Hematopoietic multipotent progenitor cell treated with erythropoietin and hydrocortisone succinate and interleukin-3 and kit ligand, for 8 days (in vitro differentiated cells): ENCODE measurements at regions not wholly inside any gene's neighbourhood (a gene's known extent, or its start where the extent isn't known, plus 50 kb on each side); places are given as distances from the start of the nearest gene placed in this dataset.

Source experiments
- DNase-seq: peaks from one replicate; pipeline ENCODE4 v3.0.0-alpha.2; 2015

DNA sequence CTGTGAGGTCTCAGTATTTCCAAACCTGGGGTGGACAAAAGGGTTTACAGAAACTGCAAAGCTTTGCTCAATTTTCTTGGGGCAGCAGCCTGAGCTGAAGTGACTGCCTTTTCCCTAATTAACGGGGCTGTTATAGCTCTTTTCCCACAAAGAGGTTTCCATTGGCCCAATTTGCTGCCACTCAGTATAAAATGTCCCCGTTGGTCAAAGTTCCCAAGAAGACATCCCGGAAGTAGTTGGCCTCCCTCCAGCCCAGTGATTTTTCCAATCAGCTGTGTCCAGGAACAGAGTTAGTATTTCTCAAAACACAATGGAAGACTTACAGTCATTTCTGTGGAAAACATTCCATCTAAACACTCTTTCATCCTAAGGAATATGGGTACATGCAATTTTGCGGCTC, 643.6 kb downstream of the ACTL7B start:
- DNase-seq = no peak

DNA sequence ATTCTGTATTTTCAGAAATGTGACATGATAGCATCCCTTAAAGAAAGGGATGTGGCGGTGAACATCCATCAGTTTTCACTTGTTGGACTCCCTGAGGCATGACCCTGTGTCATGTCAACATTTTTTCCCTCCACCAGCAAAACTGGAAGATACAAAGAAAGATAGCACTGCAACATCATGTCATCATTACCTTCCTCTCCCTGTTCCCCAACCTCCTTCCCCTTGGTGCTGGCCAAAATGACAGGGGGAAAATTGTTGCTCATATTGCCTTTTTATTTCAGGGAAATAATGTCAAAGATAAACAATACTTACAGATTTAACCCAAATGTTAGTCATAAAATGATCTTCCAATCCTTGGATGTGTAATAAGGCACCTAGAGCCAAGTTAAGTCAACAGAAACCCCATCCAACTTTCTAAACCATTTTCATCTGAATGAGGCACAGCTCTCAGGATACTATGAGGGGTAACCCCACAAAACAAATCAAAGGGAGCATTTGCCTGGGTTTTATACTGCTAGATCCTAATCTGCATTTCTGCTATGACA, 644.3 kb downstream of the ACTL7B start:
- no peak for DNase-seq

DNA sequence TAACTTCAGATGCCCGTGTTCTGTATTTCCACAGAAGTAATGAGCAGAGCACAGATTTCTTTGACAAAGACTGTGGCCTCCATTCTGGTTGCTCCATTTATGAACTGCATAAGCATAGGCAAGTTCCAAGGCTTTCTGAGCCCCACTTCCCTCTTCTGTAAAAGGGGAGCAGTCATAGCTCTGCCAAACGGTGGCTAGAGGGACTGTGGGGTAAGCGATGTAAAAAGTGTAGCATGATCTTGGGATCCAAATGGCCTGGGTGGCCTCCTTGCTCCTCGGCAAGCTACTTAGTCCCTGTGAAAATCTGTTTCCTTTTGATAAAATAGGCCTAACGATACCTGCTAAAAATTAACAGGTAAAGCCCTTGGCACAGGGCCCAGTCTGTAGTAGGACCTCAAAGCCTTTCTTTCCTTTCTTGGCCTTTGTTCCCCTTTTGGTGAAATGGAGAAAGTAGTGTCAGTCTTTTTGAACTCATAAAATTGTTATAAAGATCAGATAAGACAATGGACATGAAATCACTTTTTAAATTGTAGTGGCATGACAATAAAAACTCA, 646.6 kb downstream of the ACTL7B start:
- DNase-seq = no peak

DNA sequence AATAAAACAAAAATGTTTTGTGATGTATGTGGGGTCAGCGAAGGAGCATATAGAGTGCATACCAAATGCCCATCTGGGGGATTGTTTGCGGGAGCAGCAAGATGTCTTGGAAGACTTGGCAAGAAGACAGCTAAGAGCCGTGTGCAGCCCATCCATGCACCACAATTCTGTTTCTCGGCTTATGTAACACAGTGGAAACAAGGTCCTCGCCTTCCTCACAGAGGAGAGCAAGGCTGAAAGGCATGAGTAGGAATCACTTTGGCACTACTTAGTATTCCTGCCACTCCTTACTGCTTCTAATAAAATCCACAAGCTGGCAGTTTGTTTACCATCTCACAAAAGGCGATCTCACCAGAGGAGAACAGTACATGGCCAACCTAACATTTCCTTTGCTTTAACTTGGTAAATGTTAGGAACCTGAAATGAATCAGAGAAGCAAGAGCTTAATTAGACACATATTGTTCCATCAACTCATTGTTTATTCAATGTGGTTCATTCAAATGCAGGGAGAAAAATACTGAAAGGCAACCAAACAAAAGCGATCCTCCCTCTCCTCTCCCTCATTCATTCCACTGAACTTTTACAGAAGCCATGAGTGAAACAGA, 648.1 kb downstream of the ACTL7B start:
- no peak for DNase-seq

DNA sequence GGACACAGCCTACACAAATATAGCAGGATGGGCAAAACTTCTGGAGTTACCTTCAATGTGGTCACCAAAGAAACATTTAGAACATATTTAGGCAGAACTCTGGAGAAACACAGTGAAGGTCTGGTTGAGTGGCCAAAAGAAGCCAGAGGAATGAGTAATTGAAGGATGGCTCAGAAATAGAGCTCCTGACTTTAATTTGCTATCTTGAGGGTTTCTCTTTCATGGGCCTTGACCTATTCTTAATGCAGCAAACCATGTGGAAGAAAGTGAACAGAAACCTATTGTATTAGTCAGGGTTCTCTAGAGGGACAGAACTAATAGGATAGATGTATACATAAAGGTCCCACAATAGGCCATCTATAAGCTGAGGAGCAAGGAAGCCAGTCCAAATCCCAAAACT, 650.5 kb downstream of the ACTL7B start:
- no peak for DNase-seq

DNA sequence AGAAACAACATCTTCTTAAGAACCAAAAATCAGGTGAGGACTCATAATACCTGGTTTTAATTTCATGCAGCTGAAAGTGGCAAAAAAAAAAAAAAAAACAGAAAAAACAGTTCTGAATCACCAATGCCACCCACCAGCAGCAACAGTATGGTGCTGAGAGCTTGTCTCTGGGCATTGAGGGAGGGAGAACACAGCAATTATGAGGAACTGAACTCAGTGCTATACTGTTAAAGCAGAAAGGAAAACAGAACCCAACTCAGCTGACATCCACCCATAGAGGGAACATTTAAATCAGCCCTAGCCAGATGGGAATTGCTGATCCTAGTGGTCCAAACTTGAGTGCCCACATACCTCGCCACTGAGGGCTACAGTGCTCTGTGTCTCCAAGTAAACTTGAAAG, 657.9 kb downstream of the ACTL7B start:
- DNase-seq = no peak

DNA sequence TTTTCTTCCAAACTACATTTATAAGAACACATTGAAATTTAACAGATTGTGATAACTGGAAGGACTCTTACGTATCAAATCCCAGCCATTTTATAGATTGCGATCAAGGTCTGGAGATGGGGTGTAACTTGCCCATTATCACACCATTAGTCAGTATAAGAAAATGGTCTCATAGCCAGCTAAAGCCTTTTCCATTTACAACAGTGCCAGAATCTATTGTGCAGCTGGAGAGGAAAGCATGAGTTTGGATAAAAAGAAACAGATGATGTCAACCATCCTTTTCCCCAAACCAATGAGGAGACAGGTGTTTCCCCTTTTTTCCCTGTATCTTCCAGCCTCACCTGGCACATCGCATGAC, 658.8 kb downstream of the ACTL7B start:
- DNase-seq = no peak

DNA sequence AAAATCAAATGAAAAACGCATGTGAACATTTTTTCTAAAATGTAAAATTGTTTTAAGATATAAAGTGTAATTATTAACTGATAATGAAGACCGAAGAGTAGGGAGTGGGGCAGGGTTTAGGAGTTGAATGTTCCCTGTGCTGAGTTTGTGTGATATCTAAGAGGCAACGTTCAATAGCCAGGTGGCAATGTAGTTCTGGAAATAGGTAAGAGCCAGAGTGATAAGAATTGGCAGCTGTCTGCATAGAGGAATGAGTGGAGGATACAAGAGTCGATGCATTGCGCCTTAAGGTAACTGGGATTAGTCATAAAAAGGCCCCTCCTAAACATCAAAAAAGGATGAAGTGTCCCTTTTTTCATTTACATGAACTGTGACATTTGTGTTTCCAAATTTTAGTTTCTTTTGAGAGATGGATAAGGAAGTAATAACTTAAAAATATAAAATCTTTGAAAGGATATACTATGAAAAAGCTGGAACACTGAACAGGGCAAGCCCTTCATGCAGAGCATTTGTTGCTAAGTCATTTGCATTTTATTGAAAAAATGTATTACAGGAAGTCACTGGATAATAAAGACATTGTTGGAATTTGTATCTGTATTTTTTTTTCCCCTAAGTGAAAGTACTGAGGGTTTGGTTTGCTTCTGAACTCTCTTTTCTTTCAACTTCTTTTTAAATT, 659.3 kb downstream of the ACTL7B start:
- no peak for DNase-seq

DNA sequence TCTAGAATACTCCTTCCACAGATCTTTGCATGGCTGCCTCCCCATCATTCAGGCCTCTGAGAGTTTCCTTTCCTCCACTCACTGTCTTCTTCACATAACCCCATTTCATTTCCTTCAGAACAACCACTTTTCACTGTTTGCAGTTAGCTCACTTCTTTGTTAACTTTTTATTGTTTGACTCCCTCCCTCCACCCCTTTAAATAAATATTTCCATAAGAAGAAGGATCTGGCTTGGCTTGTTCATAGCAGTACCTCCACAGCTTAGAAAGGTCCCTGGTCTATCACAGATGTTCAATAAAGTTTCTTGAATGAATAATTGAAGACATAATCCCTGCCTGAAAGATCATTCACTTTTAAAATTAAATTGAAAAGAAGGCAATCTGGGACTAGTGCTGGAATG, 661.6 kb downstream of the ACTL7B start:
- DNase-seq = no peak

DNA sequence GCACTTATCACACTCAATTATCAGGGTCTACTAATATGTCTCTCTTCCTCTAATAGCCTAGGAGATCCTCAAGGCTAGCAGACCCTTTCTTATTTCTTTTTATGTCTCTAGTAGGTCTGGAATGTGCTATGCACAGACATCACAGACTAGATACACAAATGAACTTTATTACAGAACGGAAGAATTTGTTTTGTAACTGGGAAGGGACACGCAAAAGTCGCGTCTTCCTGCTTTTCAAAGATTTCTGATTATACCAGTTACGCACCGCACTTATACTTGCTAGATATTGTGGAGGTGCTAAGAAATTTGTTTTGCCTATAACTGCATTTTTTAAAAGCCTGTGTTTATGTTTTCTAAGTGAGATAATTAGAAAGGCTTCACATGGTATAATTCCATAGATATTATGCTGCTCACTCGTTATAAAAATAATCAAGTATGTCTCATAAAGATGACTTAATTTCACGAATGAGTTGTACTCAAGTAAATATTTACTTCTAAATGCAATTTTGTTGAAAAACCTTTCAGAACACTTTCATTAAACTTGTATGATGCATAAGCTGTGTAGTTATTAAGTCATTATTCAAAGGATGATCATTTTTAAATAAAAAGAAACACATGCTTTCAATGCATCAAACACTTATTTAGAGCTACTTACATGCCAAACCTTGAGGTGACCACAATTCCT, 662.6 kb downstream of the ACTL7B start:
- no peak for DNase-seq

DNA sequence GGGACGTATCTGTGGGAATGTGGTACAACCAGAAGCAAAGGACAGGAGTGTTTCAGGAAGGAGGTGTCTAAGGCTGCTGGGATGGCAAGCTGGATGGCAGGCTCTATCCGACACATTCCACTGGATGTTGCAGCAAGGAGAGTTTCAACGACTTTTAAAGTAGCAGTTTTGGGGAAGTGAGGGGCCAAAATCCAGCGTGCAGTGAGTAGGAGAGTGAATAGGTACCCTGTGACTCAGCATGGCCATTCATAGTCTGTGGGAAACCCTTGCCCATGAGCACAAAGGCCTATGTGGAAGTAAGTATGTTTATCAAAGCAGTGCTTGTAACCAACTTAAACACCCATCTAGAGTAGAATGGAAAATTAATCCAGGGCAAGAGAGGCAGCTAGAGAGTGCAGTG, 664.7 kb downstream of the ACTL7B start:
- DNase-seq = no peak

DNA sequence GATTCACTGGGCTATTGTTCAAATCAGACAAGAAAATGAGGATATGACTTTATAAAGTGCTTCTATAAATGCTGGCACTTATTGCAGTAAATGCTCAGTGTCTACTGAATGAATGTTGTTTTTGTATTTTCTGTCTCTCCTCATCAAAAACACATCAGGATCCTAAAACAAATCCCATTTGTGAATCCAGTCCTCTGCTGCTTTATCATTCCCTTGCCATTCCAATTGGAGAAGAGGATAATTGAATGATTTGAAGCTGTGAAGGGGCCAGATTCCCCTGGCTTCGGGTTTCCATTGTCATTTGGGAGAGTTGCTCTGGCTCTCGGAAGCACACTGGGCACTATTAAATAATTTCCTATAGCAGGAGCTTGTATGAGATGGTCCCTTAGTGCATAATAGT, 666.8 kb downstream of the ACTL7B start:
- no peak for DNase-seq

DNA sequence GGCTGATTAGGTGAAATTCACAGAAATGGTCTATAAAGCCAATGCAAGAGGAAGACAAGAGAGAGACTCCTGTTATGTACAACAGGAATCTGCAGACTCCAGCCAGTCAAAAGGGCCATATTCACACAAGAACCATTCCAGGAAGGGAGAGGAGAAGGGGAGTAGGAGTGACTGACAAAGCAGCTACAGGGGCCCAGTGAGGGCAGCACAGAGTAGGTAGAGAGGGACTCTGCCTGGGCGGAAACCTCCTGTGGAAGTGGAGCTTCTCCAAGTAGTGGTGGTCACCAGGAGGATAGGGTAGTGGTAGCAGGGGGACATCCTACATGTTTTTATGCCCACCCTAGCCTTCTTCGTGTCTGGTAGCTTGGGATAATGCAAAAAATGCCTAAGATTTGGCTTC, 667.3 kb downstream of the ACTL7B start:
- no peak for DNase-seq

DNA sequence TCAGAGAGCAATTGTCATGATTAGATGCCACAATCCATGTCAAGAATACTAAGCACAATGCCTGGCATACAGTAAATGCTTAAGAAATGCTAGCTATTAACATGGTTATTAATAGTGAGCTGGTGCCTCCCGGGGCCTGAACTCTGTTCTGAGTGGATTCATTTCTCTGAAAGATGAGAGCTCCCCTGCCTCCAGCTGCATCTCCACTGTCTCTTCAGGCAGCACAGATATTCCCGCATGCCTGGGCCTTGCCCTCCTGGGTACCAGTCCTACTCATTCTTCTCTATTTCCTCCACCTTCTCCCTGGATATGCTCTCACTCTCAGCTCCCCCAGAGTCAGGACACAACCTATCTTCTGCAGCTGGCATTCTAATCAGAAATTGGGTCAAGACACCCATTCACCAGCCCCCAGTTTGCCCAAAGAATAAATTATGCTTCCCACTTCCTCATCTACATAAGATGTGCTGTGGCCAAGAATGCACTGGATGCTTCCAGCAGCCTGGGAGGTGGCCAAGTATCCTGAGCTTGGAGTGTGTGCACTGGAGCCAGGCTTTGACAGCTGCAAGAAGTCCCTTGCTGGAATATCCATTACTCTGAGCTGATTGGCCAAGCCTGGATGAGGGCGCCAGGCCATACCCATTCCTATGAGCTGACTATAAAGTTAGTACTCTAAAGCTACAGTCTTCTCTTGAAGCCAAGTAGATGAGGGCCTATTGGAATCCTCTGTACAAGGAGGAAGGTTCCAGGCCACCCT, 669.0 kb downstream of the ACTL7B start:
- DNase-seq = no peak

DNA sequence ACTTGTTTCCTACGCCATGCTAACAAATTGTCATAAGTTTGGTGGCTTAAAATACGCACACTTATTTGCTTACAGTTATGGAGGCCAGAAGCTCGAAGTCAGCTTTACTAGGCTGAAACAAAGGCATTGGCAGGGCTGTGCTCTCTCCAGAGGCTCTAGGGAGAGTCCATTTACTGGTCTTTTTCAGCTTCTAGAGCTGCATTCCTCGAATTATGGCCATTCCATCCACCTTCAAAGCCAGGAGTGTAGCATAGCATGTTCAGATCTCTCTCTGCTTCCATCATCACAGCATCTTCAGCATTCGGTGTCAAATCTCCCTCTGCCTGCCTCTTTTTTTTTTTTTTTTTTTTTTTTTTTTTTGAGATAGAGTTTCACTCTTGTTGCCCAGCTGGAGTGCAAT, 670.2 kb downstream of the ACTL7B start:
- DNase-seq = no peak

DNA sequence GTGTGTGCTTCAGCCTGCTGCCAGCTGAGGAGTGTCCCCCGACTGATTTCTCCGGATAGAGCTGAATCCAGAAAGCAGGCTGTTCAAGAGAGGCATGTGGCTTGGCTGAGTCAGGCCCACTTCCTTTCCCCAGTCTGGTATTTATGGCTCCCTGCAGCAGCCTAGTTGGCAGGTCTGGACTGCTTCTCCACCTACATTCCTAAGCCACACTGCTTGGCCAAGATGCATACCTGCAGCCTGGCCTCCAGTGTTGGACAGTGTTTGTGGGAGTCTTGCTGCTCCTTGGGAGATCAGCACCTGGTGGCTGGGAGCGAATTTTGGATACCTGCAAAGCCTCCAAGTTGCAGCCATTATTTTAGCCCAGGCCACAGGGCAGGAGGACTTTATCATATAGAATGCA, 670.8 kb downstream of the ACTL7B start:
- DNase-seq = no peak

DNA sequence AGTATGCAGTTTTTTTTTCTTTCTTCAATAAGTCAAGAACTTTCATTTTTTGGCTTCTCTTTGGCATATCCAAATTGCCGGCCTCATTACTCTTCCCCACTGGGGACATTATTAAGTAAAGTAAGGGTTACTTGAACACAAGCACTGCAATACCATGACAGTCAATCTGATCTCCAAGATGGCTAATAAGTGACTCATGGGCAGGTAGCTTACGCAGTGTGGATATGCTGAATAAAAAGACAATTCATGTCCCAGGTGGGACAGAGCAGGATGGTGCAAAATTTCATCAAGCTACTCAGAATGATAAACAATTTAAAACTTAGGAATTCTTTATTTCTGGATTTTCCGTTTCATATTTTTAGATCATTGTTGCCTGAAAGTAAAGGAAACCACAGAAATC, 671.8 kb downstream of the ACTL7B start:
- DNase-seq = no peak

DNA sequence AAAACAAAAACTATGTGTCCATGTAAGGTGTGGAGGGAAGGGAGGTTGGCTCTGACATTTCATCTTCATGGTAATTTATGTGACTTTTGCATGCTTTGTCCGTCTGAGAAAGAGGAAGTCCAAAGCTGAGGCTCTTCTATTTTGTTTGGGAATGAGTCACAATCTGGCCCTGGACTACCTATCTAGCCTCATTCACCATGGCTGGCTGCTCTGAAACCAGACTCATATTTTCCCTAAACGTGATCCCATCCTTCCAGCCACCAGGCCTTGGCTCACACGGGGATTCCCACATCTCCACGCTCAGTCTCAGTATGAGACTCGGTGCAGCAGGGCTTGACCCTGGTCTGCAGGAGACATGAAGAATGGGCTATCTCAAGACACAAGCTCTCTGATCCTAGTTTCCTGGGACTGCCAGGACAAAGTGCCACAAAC, 672.8 kb downstream of the ACTL7B start:
- DNase-seq = no peak

DNA sequence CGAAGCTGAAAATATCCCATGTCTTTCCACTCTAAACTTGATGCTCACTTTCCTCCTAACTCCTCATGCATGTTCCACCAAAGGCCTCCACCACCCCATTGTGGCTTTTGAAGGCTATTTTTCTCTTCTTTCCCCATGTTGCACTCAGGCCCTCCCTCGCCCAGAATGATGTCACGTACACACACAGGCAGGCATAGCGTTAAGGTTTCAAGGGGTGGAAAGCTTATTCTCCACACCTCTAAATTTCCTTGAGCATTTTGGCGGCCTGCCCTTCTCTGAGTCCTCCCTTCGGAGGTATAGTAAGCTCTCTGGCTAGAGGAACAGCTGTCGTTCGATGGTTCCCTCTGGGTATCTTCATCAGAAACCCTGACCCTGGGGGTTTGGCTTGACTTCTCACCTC, 673.5 kb downstream of the ACTL7B start:
- no peak for DNase-seq

DNA sequence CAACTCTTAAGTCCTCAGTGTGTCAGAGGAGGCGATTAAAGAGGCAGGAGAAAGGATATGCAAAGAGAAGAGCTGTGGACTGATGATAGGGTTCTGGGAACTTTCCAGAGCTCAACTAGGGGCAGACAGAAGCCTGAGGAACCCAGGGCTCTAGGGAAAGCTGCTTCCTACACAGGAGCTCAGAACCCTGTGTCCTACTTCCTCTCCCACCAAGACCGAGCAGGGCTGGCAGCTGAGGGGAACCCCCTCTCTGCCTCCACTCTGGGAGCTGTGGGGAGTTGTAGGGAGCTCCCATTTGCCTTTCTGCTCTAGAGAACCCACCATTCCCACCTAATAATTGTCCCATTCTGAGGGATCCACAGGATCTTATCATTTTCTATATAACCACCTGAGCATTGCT, 674.3 kb downstream of the ACTL7B start:
- no peak for DNase-seq

DNA sequence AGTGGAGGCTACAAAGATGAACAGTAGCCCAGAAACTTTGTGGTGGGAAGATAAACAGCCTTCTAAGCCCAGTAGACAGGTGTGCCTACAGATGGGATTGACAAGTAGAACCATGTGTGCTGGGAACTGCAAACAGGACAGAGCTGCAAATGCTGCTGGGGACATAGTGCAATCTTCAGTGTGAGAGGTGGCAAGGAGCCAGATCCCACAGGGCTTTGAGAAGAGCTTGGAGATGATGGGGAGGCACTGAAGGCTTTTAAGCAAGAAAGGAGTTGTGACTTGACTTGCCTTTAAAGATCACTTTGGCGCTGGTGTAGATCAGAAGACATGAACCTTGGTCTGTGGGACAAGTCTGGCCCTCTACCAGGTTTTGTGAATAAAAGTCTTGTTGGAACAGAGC, 675.2 kb downstream of the ACTL7B start:
- no peak for DNase-seq

DNA sequence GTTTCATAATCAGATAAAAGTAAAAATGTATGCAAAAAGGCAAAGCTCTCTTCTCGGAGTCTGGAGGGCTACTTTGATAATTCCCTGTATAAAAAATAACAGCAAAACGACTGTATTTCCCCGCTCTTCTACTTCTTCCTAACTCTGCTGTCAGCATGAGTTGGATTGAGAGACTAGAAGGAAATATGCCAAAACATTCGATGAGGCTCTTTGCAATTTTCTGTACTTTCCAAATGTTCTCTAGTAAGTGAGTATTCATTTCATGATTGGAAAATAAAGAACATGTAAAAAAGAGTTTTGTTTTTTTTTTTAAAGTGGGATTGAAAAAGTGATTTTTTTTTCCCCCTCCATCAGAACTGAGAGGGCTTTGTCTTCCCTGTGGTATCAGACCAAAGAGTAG, 677.5 kb downstream of the ACTL7B start:
- DNase-seq = no peak

DNA sequence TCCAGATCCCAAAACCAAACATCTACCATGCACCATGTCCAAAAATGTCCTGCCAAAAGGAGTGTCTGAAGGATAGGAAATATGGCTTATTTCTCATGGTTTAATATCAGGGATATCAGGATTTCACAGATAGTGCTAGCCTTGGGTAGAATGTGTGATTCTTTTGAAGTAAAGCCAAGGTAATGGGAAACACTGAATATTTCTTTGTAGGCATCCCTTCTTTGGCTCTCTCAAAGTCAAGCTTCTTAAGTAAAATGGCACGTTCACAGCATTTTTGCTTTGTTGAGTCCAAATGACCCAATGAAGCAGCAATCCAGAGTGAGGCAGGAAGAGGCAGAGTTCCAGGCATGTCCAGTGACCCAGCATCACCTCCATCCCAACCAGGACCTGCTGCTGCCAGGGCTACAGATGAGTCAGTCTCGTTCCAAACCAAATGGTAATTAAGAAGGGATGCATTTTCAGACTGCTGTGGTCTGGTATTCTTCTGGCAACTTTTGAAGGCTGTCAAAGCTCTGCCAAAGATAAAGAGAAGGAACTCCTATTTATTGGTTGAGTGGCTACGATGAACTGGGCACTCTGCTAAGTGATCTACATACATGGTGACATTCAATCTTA, 678.8 kb upstream of the KLF4 start:
- DNase-seq = no peak
